HCT116 (cell line): ENCODE measurements at regions not wholly inside any gene's neighbourhood (a gene's known extent, or its start where the extent isn't known, plus 50 kb on each side); places are given as distances from the start of the nearest gene placed in this dataset.

Experiments
- ATAC-seq: fragments of 200-7000 bp; cut with Tn5 transposase; 2 replicates; pipeline ENCODE4 v1.9.1; 2020; ENCODE audit warnings: mild to moderate bottlenecking, moderate library complexity
- BruUV-seq: library from RNA; stranded (reverse); fragments of 400-500 nt; replicated peaks from 2 replicates; lab custom pipeline; 2021; lab: Mats Ljungman, UMichigan
- CTCF ChIA-PET: fragments of 300-600 bp; sonication (Branson Sonifier 250); formaldehyde crosslinking; loops from one replicate; lab custom pipeline; 2021; ENCODE audit warnings: antibody characterized with exemption; lab: Charles Lee
- POLR2A ChIA-PET: fragments of 300-600, 350-600 bp; sonication (Branson Sonifier 250); formaldehyde crosslinking; loops from one replicate; lab custom pipeline; 2021; ENCODE audit warnings: antibody characterized with exemption; lab: Charles Lee
- RAD21 ChIA-PET, 2 experiments: fragments of 300-600 bp; sonication (Branson Sonifier 250); formaldehyde crosslinking; loops; one replicate each; lab custom pipeline; 2023; ENCODE audit warnings: low total read pairs in 2 of 2; ENCODE audit not compliant: uncharacterized antibody in 2 of 2, unreplicated experiment in 2 of 2, low non-redundant PET in 1 of 2; lab: Charles Lee
- DNase-seq: peaks from one replicate; pipeline ENCODE4 v3.0.0-alpha.2; 2010; ENCODE audit warnings: low read depth, low spot score
- H2AFZ ChIP-seq: fragments of 200-600 bp; shearing (Covaris generic), sonication (generic); 2 replicates; pipeline ENCODE4 v1.6.1; 2017; ENCODE audit warnings: low read depth, mixed run types, mixed read lengths, antibody characterized with exemption, low read length; ENCODE audit not compliant: poor library complexity, severe bottlenecking
- H3K27ac ChIP-seq: 2 replicates; pipeline ENCODE4 v1.5.1; 2012; ENCODE audit warnings: low read depth, low read length
- H3K27me3 ChIP-seq: fragments of 200-600 bp; sonication (generic); 2 replicates; pipeline ENCODE4 v1.6.1; 2016; ENCODE audit warnings: mixed run types, low read length, mixed read lengths; ENCODE audit not compliant: insufficient read depth
- H3K36me3 ChIP-seq, 2 experiments: fragments of 200-500 bp in 1 of 2; fragments of 200-600 bp in 1 of 2; sonication (Bioruptor generic) in 1 of 2; sonication (generic) in 1 of 2; 2 replicates each; pipeline versions ENCODE4 v1.5.1 to v1.6.1; 2014 to 2016; ENCODE audit warnings: low read length in 2 of 2, inconsistent platforms in 1 of 2, mixed read lengths in 1 of 2, mixed run types in 1 of 2; ENCODE audit not compliant: insufficient read depth in 2 of 2, control insufficient read depth in 1 of 2
- H3K4me1 ChIP-seq, 2 experiments: fragments of 200-600 bp in 1 of 2; sonication (generic) in 1 of 2; 2 replicates each; pipeline versions ENCODE4 v1.5.1 to v1.6.1; 2012 to 2017; ENCODE audit warnings: low read length in 2 of 2, inconsistent platforms in 1 of 2, mild to moderate bottlenecking in 1 of 2, mixed read lengths in 1 of 2, mixed run types in 1 of 2, moderate library complexity in 1 of 2; ENCODE audit not compliant: insufficient read depth in 2 of 2, control insufficient read depth in 1 of 2
- H3K4me2 ChIP-seq: fragments of 200-600 bp; sonication (generic); 2 replicates; pipeline ENCODE4 v1.6.1; 2017; ENCODE audit warnings: mixed run types, low read length, mixed read lengths
- H3K4me3 ChIP-seq, 2 experiments: fragments of 200-600 bp in 1 of 2; sonication (generic) in 1 of 2; replicated peaks in 1 of 2; 2 replicates each; pipeline ENCODE4 v1.5.1; 2011 to 2016; ENCODE audit warnings: low read length in 2 of 2, control low read depth in 1 of 2, low read depth in 1 of 2, mild to moderate bottlenecking in 1 of 2, mixed read lengths in 1 of 2, mixed run types in 1 of 2
- H3K79me2 ChIP-seq: fragments of 200-600 bp; sonication (generic); 2 replicates; pipeline ENCODE4 v1.6.1; 2017; ENCODE audit warnings: mild to moderate bottlenecking, mixed run types, low read length, moderate library complexity, mixed read lengths; ENCODE audit not compliant: insufficient read depth
- H3K9ac ChIP-seq: fragments of 200-600 bp; sonication (generic); 2 replicates; pipeline ENCODE4 v1.6.1; 2016; ENCODE audit warnings: low read length, mixed read lengths
- H3K9me2 ChIP-seq: fragments of 200-600 bp; sonication (generic), shearing (Covaris generic); 2 replicates; pipeline ENCODE4 v1.6.1; 2017; ENCODE audit warnings: mixed run types, mild to moderate bottlenecking, moderate library complexity; ENCODE audit not compliant: insufficient read depth
- H3K9me3 ChIP-seq, 2 experiments: fragments of 200-500 bp in 1 of 2; fragments of 200-600 bp in 1 of 2; sonication (Bioruptor generic) in 1 of 2; sonication (generic) in 1 of 2; 2 replicates each; pipeline ENCODE4 v1.6.1; 2014 to 2017; ENCODE audit warnings: low read length in 2 of 2, mixed read lengths in 2 of 2, inconsistent platforms in 1 of 2, low read depth in 1 of 2, mild to moderate bottlenecking in 1 of 2, mixed run types in 1 of 2, moderate library complexity in 1 of 2; ENCODE audit not compliant: control insufficient read depth in 1 of 2, insufficient read depth in 1 of 2
- H4K20me1 ChIP-seq: fragments of 200-600 bp; sonication (generic), shearing (Covaris generic); 2 replicates; pipeline ENCODE4 v1.6.1; 2017; ENCODE audit warnings: mixed run types, mild to moderate bottlenecking, moderate library complexity; ENCODE audit not compliant: insufficient read depth
- ATF3 ChIP-seq: IDR thresholded peaks from 2 replicates; pipeline ENCODE4 v1.6.1; 2012
- CBX3 ChIP-seq: IDR thresholded peaks from 2 replicates; pipeline ENCODE4 v1.6.1; 2012; ENCODE audit warnings: low read depth
- CTCF ChIP-seq, 3 experiments: fragments of 200-600 bp in 1 of 3; sonication (generic) in 1 of 3; IDR thresholded peaks in 2 of 3; conservative IDR thresholded peaks in 1 of 3; 2 replicates each; pipeline ENCODE4 v1.5.1; 2012 to 2017; ENCODE audit warnings: low read depth in 2 of 3, low read length in 2 of 3, antibody characterized with exemption in 1 of 3, borderline replicate concordance in 1 of 3, control low read depth in 1 of 3, mild to moderate bottlenecking in 1 of 3, mixed read lengths in 1 of 3, mixed run types in 1 of 3, moderate library complexity in 1 of 3; ENCODE audit not compliant: insufficient read depth in 1 of 3
- EZH2phosphoT487 ChIP-seq: fragments of 200-600 bp; IDR thresholded peaks from 2 replicates; pipeline ENCODE4 v1.6.1; 2018; ENCODE audit warnings: antibody characterized with exemption, borderline replicate concordance
- JUND ChIP-seq: IDR thresholded peaks from 2 replicates; pipeline ENCODE4 v1.6.1; 2012
- SIN3A ChIP-seq: IDR thresholded peaks from 2 replicates; pipeline ENCODE4 v1.6.1; 2012; ENCODE audit warnings: low read depth
- SRF ChIP-seq: IDR thresholded peaks from 2 replicates; pipeline ENCODE4 v1.6.1; 2012; ENCODE audit warnings: low read depth
- ZBTB33 ChIP-seq: IDR thresholded peaks from 2 replicates; pipeline ENCODE4 v1.6.1; 2011; ENCODE audit warnings: mild to moderate bottlenecking, low read length, moderate library complexity; ENCODE audit not compliant: insufficient replicate concordance; ENCODE audit errors: extremely low read depth
- ZNF274 ChIP-seq: fragments of 200-500 bp; sonication (Bioruptor generic); IDR thresholded peaks from 2 replicates; pipeline ENCODE4 v1.6.1; 2014; ENCODE audit warnings: mild to moderate bottlenecking, low read depth, low read length, inconsistent platforms
- intact Hi-C: fragments of 100-400 bp; cut with micrococcal nuclease; formaldehyde crosslinking; loops from 2 replicates; pipeline ENCODE4 v1.10.0; 2022

- ChIA-PET POLR2A (no interaction called here), RAD21 (no interaction called here), CTCF (interaction anchor here (1.2 kb wide), 1 partner anchor 510 kb away, joined by 3 read pairs; no protein-coding TSS in a partner anchor)
- no peaks in the 10 kb centered on the region for H3K36me3 ChIP-seq
- TF ChIP-seq CBX3 (no peak), ZBTB33 (no peak), SRF (no peak), SIN3A (no peak), ATF3 (no peak), JUND (no peak)
- H3K27ac ChIP-seq = no peak overlapping the region
- intact Hi-C loops = no loop called here
- H3K79me2 ChIP-seq = no peaks in the 10 kb centered on the region
- BruUV-seq = no TSS peak
- H3K4me2 ChIP-seq = no peak overlapping the region
- H3K27me3 ChIP-seq = no peaks in the 10 kb centered on the region; the same call in 1 of the 2 replicates
- no peaks in the 10 kb centered on the region for H3K9me3 ChIP-seq
- DNase-seq (no peak), ATAC-seq (no peak)
- H3K4me1 ChIP-seq = no peaks in the 10 kb centered on the region
- H4K20me1 ChIP-seq = no peaks in the 10 kb centered on the region
- no peak overlapping the region for H2AFZ ChIP-seq
- no peaks in the 10 kb centered on the region for H3K9me2 ChIP-seq
- H3K9ac ChIP-seq = no peak overlapping the region
- no peak overlapping the region for H3K4me3 ChIP-seq
Observed at GRCh38 chr2:118557016-118557415, 290.4 kb downstream of the EN1 start.

- H3K9me2 ChIP-seq = no peaks in the 10 kb centered on the region
- DNase-seq (no peak), ATAC-seq (no peak)
- H2AFZ ChIP-seq = no peak overlapping the region
- H4K20me1 ChIP-seq = no peaks in the 10 kb centered on the region
- TF ChIP-seq EZH2phosphoT487 = no peak
- no peak for TF ChIP-seq ZNF274
- peak in 2 of 3 experiments; percentile 8 to 27; a peak in 1 of 6 replicates for TF ChIP-seq CTCF (IDR thresholded peaks at IDR 0.05 in 2 of 3, conservative IDR thresholded peaks at IDR 0.05 in 1 of 3; ENCODE audit: borderline replicate concordance in 1 of 3, insufficient read depth in 1 of 3, low read depth in 2 of 3, low read length in 2 of 3)
- POLR2A ChIA-PET = no interaction called here
- no peaks in the 10 kb centered on the region for H3K9me3 ChIP-seq
- no peaks in the 10 kb centered on the region for H3K36me3 ChIP-seq
- intact Hi-C loops = no loop called here
- H3K4me3 ChIP-seq = no peak overlapping the region
- no TSS peak for BruUV-seq
- no peak overlapping the region for H3K4me2 ChIP-seq
- no peak overlapping the region for H3K27ac ChIP-seq
- H3K9ac ChIP-seq = no peak overlapping the region
- H3K4me1 ChIP-seq = no peaks in the 10 kb centered on the region
- H3K79me2 ChIP-seq = no peaks in the 10 kb centered on the region
- H3K27me3 ChIP-seq = peaks cover 3% of the 10 kb centered on the region; the same call in 1 of the 2 replicates
- RAD21 ChIA-PET = no interaction called here
- CTCF ChIA-PET = interaction anchor here (0.7 kb wide), 1 partner anchor 309 kb away, joined by 4 read pairs; no protein-coding TSS in a partner anchor
Observed at GRCh38 chr2:118554616-118555015, 292.8 kb downstream of the EN1 start.
